ENCODE measurements at regions not wholly inside any gene's neighbourhood (a gene's known extent, or its start where the extent isn't known, plus 50 kb on each side); places are given as distances from the start of the nearest gene placed in this dataset.

DNA sequence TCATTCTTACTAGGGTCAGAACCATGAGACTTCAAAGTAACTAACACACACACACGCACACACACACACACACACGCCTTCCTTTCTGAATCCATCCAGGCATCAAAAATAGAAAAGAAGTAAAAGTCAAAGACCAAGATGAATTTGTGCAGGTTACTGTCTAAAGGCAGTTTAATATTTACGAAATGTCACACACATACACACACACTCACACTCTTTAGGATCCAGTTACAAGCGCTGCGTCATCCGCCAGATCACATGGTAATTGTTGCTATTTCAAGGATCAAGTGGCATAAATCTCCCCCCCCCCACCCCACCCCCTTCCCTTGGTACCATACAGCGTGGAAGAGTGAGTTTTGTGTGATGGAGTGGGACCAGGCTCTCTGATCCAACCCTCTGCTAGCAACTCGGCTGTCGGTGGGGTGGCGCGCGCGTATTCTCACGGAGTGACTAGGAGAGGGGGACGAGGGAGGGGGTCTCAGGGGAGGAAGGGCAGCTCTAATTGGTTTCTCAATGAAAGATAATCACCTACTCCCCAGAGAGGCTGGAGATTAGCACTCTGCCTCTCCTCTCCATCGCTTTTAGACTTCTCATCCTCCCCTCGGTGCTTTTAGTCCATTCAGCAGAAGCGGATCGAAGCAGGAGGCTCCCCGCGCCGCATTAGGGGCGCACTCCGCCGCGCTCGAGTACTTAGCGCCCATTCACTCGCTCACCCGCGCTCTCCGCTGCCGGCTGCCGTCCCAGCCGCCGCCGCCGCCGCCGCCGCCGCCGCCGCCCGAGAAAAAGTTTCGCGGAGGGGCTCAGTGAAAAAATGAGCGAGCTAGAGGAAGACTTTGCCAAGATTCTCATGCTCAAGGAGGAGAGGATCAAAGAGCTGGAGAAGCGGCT, 83.5 kb upstream of the PRKG1 start:
- TF ChIP-seq NPAS2 (CRISPR knock-in tag; IDR thresholded peaks at IDR 0.05; ENCODE audit: borderline replicate concordance) (no peak), POLR2A (IDR thresholded peaks at IDR 0.05; ENCODE audit: low read length) (no peak), HDAC2 (IDR thresholded peaks at IDR 0.05) (no peak), EP300 (IDR thresholded peaks at IDR 0.05) (no peak), RAD21 (conservative IDR thresholded peaks at IDR 0.05 in 1 of 2, IDR thresholded peaks at IDR 0.05 in 1 of 2) (no peak), CTCF (IDR thresholded peaks at IDR 0.05) (no peak)

All from A549 (cell line).